OCI-LY7 (cell line): ENCODE measurements at regions not wholly inside any gene's neighbourhood (a gene's known extent, or its start where the extent isn't known, plus 50 kb on each side); places are given as distances from the start of the nearest gene placed in this dataset.

Experiments
- BruUV-seq: library from RNA; stranded (reverse); fragments of 400-500 nt; replicated peaks from 2 replicates; lab custom pipeline; 2021; lab: Mats Ljungman, UMichigan
- CTCF ChIA-PET: fragments of 300-600 bp; sonication (Branson Sonifier 250); formaldehyde crosslinking; loops from one replicate; lab custom pipeline; 2022; ENCODE audit warnings: antibody characterized with exemption; ENCODE audit not compliant: unreplicated experiment; lab: Charles Lee
- POLR2A ChIA-PET: fragments of 300-600 bp; sonication (Branson Sonifier 250); formaldehyde crosslinking; loops from one replicate; lab custom pipeline; 2022; ENCODE audit warnings: antibody characterized with exemption; lab: Charles Lee
- DNase-seq: peaks from one replicate; pipeline ENCODE4 v3.0.0-alpha.2; 2015; ENCODE audit warnings: low spot score
- H2AFZ ChIP-seq: fragments of 200-600 bp; sonication (generic), shearing (Covaris generic); 2 replicates; pipeline ENCODE4 v1.6.1; 2014; ENCODE audit warnings: mild to moderate bottlenecking, antibody characterized with exemption, low read length, moderate library complexity
- H3K27ac ChIP-seq: fragments of 200-600 bp; sonication (generic); 2 replicates; pipeline ENCODE4 v1.5.1; 2014; ENCODE audit warnings: mixed run types, low read depth, mild to moderate bottlenecking, moderate library complexity, low read length, inconsistent platforms; ENCODE audit not compliant: poor library complexity, severe bottlenecking
- H3K36me3 ChIP-seq: fragments of 200-600 bp; sonication (generic); 2 replicates; pipeline ENCODE4 v1.6.1; 2014; ENCODE audit warnings: mild to moderate bottlenecking, antibody characterized with exemption, low read length, moderate library complexity, mixed read lengths; ENCODE audit not compliant: insufficient read depth
- H3K4me1 ChIP-seq: fragments of 200-600 bp; sonication (generic); 2 replicates; pipeline ENCODE4 v1.5.1; 2014; ENCODE audit warnings: mild to moderate bottlenecking, low read length; ENCODE audit not compliant: insufficient read depth, poor library complexity, severe bottlenecking
- H3K4me2 ChIP-seq: fragments of 200-600 bp; sonication (generic); 2 replicates; pipeline ENCODE4 v1.6.1; 2014; ENCODE audit warnings: mild to moderate bottlenecking, low read length
- H3K4me3 ChIP-seq: fragments of 200-600 bp; sonication (generic); 2 replicates; pipeline ENCODE4 v1.5.1; 2014; ENCODE audit warnings: mild to moderate bottlenecking, low read depth, low read length; ENCODE audit not compliant: poor library complexity, severe bottlenecking
- H3K79me2 ChIP-seq: fragments of 200-600 bp; sonication (generic); 2 replicates; pipeline ENCODE4 v1.6.1; 2016; ENCODE audit warnings: low read depth, mild to moderate bottlenecking, low read length, moderate library complexity, mixed read lengths; ENCODE audit not compliant: insufficient read depth
- H3K9me2 ChIP-seq: fragments of 200-600 bp; sonication (generic); 2 replicates; pipeline ENCODE4 v1.6.1; 2016; ENCODE audit warnings: mild to moderate bottlenecking, low read length, mixed read lengths; ENCODE audit not compliant: insufficient read depth
- H3K9me3 ChIP-seq: fragments of 200-600 bp; sonication (generic); 2 replicates; pipeline ENCODE4 v1.6.1; 2014; ENCODE audit warnings: mild to moderate bottlenecking, mixed run types, low read length, mixed read lengths
- H4K20me1 ChIP-seq: fragments of 200-600 bp; sonication (generic); 2 replicates; pipeline ENCODE4 v1.6.1; 2014; ENCODE audit warnings: mild to moderate bottlenecking, antibody characterized with exemption, low read length, moderate library complexity, mixed read lengths; ENCODE audit not compliant: insufficient read depth
- CTCF ChIP-seq: fragments of 200-600 bp; sonication (generic); conservative IDR thresholded peaks from 2 replicates; pipeline ENCODE4 v1.5.1; 2014; ENCODE audit warnings: mild to moderate bottlenecking, antibody characterized with exemption, low read length, moderate library complexity, mixed read lengths
- EZH2phosphoT487 ChIP-seq: fragments of 200-600 bp; sonication (generic); IDR thresholded peaks from 2 replicates; pipeline ENCODE4 v1.6.1; 2018; ENCODE audit warnings: low read depth, borderline replicate concordance, mild to moderate bottlenecking, mixed run types, antibody characterized with exemption, low read length, moderate library complexity, mixed read lengths
- intact Hi-C: fragments of 100-400 bp; cut with micrococcal nuclease; formaldehyde crosslinking; loops from one replicate; pipeline ENCODE4 v1.10.0; 2022; ENCODE audit not compliant: unreplicated experiment

- Histone ChIP-seq H3K4me2 (no peak overlapping the region), H2AFZ (no peak overlapping the region), H4K20me1 (no peaks in the 10 kb centered on the region), H3K9me3 (no peaks in the 10 kb centered on the region), H3K27ac (no peak overlapping the region), H3K4me3 (no peak overlapping the region), H3K36me3 (no peaks in the 10 kb centered on the region), H3K79me2 (no peaks in the 10 kb centered on the region), H3K9me2 (no peaks in the 10 kb centered on the region), H3K4me1 (no peaks in the 10 kb centered on the region)
- BruUV-seq: no TSS peak
- intact Hi-C loops: no loop called here
- DNase-seq: no peak
- ChIA-PET POLR2A (no interaction called here), CTCF (no interaction called here)
- no peak for TF ChIP-seq EZH2phosphoT487
- no peak for TF ChIP-seq CTCF
Measured at GRCh38 chr13:67833564-67833963, 603.4 kb upstream of the PCDH9 start.

GRCh38 chr13:67829641-67830040 lies 599.5 kb upstream of the PCDH9 start:
- no peak for DNase-seq
- Histone ChIP-seq H3K79me2 (no peaks in the 10 kb centered on the region), H4K20me1 (no peaks in the 10 kb centered on the region), H3K4me2 (no peak overlapping the region), H3K9me3 (no peaks in the 10 kb centered on the region), H3K36me3 (no peaks in the 10 kb centered on the region), H3K27ac (no peak overlapping the region), H2AFZ (no peak overlapping the region), H3K4me1 (no peaks in the 10 kb centered on the region), H3K9me2 (no peaks in the 10 kb centered on the region), H3K4me3 (no peak overlapping the region)
- BruUV-seq: no TSS peak
- TF ChIP-seq EZH2phosphoT487: no peak
- no peak for TF ChIP-seq CTCF
- intact Hi-C loops: no loop called here
- CTCF ChIA-PET: no interaction called here
- POLR2A ChIA-PET: interaction anchor here (0.5 kb wide), 1 partner anchor 249 kb away, joined by 3 read pairs; no protein-coding TSS in a partner anchor

- no TSS peak for BruUV-seq
- Histone ChIP-seq H3K9me3 (no peaks in the 10 kb centered on the region), H3K27ac (no peak overlapping the region), H3K79me2 (no peaks in the 10 kb centered on the region), H3K9me2 (no peaks in the 10 kb centered on the region), H3K36me3 (no peaks in the 10 kb centered on the region), H3K4me3 (no peak overlapping the region), H3K4me1 (no peaks in the 10 kb centered on the region), H3K4me2 (no peak overlapping the region), H4K20me1 (no peaks in the 10 kb centered on the region), H2AFZ (no peak overlapping the region)
- POLR2A ChIA-PET: no interaction called here
- TF ChIP-seq EZH2phosphoT487 (no peak), CTCF (no peak)
- intact Hi-C loops: no loop called here
- no peak for DNase-seq
- CTCF ChIA-PET: no interaction called here
Measured at GRCh38 chr13:67827992-67828391, 597.9 kb upstream of the PCDH9 start.
